HepG2 (cell line): ENCODE measurements at regions not wholly inside any gene's neighbourhood (a gene's known extent, or its start where the extent isn't known, plus 50 kb on each side); places are given as distances from the start of the nearest gene placed in this dataset.

Source experiments
- ATAC-seq: fragments of 200-7000 bp; cut with Tn5 transposase; 3 replicates; pipeline ENCODE4 v1.9.1; 2020; ENCODE audit warnings: mild to moderate bottlenecking, moderate library complexity
- BruUV-seq: library from RNA; stranded (reverse); fragments of 400-500 nt; replicated peaks from 2 replicates; lab custom pipeline; 2021; lab: Mats Ljungman, UMichigan
- CTCF ChIA-PET: fragments of 300-600 bp; formaldehyde crosslinking; extraction: SDS; loops from one replicate; lab custom pipeline; 2021; ENCODE audit warnings: low total read pairs, inconsistent platforms, low intra/inter-chr PET ratio; lab: Yijun Ruan, JAX
- POLR2A ChIA-PET: fragments of 350-600 bp; sonication (Branson Sonifier 250); formaldehyde crosslinking; loops from one replicate; lab custom pipeline; 2020; ENCODE audit warnings: antibody characterized with exemption, inconsistent platforms; lab: Yijun Ruan, JAX
- DNase-seq: peaks from one replicate; pipeline ENCODE4 v3.0.0-alpha.2; 2015; ENCODE audit warnings: low spot score
- FAIRE-seq: peaks from 3 replicates; lab custom pipeline; 2011; peaks lifted over from hg19 to GRCh38; lab: Jason Lieb, UNC
- H2AFZ ChIP-seq: one replicate; pipeline ENCODE4 v1.6.1; 2011; ENCODE audit warnings: low read length, inconsistent platforms
- H3K27ac ChIP-seq: fragments of 300-600 bp; 3 replicates; pipeline ENCODE4 v1.8.0; 2011; ENCODE audit warnings: mixed run types, mild to moderate bottlenecking, mixed read lengths, low read length, inconsistent platforms; ENCODE audit not compliant: insufficient read depth; ENCODE audit errors: extremely low read length
- H3K27me3 ChIP-seq, 2 experiments: fragments of 200-600 bp in 1 of 2; 2 replicates in 1 of 2; 3 replicates in 1 of 2; pipeline versions ENCODE4 v1.6.0 to v1.8.0; 2011; ENCODE audit warnings: low read length in 2 of 2, mild to moderate bottlenecking in 2 of 2, moderate library complexity in 2 of 2, inconsistent platforms in 1 of 2; ENCODE audit not compliant: insufficient read depth in 2 of 2, control insufficient read depth in 1 of 2
- H3K36me3 ChIP-seq, 2 experiments: fragments of 200-600 bp in 1 of 2; replicated peaks in 1 of 2; 2 replicates in 1 of 2; 3 replicates in 1 of 2; pipeline versions ENCODE4 v1.5.1 to v1.8.0; 2011; ENCODE audit warnings: low read length in 2 of 2, inconsistent platforms in 1 of 2; ENCODE audit not compliant: insufficient read depth in 2 of 2, control insufficient read depth in 1 of 2
- H3K4me1 ChIP-seq: 2 replicates; pipeline ENCODE4 v1.5.1; 2012; ENCODE audit warnings: low read length, inconsistent platforms; ENCODE audit not compliant: insufficient read depth
- H3K4me2 ChIP-seq: 2 replicates; pipeline ENCODE4 v1.6.0; 2011; ENCODE audit warnings: low read depth, low read length, inconsistent platforms
- H3K4me3 ChIP-seq, 3 experiments: fragments of 200-600 bp in 1 of 3; sonication (generic), shearing (Covaris generic) in 1 of 3; replicated peaks in 1 of 3; 2 replicates each; pipeline ENCODE4 v1.5.1; 2011 to 2016; ENCODE audit warnings: low read length in 3 of 3, inconsistent platforms in 2 of 3, low read depth in 2 of 3, mild to moderate bottlenecking in 2 of 3, control low read depth in 1 of 3, mixed read lengths in 1 of 3; ENCODE audit not compliant: insufficient read depth in 1 of 3
- H3K79me2 ChIP-seq: one replicate; pipeline ENCODE4 v1.6.1; 2011; ENCODE audit warnings: low read length, inconsistent platforms; ENCODE audit not compliant: insufficient read depth
- H3K9ac ChIP-seq: 2 replicates; pipeline ENCODE4 v1.6.0; 2011; ENCODE audit warnings: mild to moderate bottlenecking, low read depth, low read length, inconsistent platforms; ENCODE audit not compliant: insufficient read depth
- H3K9me3 ChIP-seq: 2 replicates; pipeline ENCODE4 v1.5.1; 2012; ENCODE audit warnings: mild to moderate bottlenecking, low read length
- H4K20me1 ChIP-seq: 2 replicates; pipeline ENCODE4 v1.6.0; 2011; ENCODE audit warnings: inconsistent platforms, mild to moderate bottlenecking, low read length, moderate library complexity; ENCODE audit not compliant: insufficient read depth
- ELF3 ChIP-seq: IDR thresholded peaks from 2 replicates; pipeline ENCODE4 v1.6.1; 2016; ENCODE audit warnings: missing genetic modification reagents, missing compliant biosample characterization
- GATA4 ChIP-seq: sonication (generic); IDR thresholded peaks from 2 replicates; pipeline ENCODE4 v1.6.1; 2016; ENCODE audit warnings: antibody characterized with exemption, low read depth, borderline replicate concordance
- HMG20A ChIP-seq: IDR thresholded peaks from 2 replicates; pipeline ENCODE4 v1.6.1; 2016; ENCODE audit warnings: borderline replicate concordance
- HMGA1 ChIP-seq: sonication (generic); formaldehyde crosslinking; conservative IDR thresholded peaks from 2 replicates; pipeline ENCODE4 v1.4.0; 2020; ENCODE audit warnings: missing genetic modification reagents
- NBN ChIP-seq: fragments of 450-650 bp; conservative IDR thresholded peaks from 2 replicates; pipeline ENCODE4 v1.6.1; 2017
- RARA ChIP-seq: IDR thresholded peaks from 2 replicates; pipeline ENCODE4 v1.6.1; 2016; ENCODE audit warnings: missing genetic modification reagents, missing compliant biosample characterization
- TBL1XR1 ChIP-seq: fragments of 150-350 bp; IDR thresholded peaks from 2 replicates; pipeline ENCODE4 v1.6.1; 2014; ENCODE audit warnings: borderline replicate concordance, low read length; ENCODE audit not compliant: partially characterized antibody
- YEATS2 ChIP-seq: sonication (generic); formaldehyde crosslinking; IDR thresholded peaks from 2 replicates; pipeline ENCODE4 v1.4.0; 2020; ENCODE audit warnings: missing genetic modification reagents, borderline replicate concordance
- ZBTB8A ChIP-seq: sonication (generic); formaldehyde crosslinking; IDR thresholded peaks from 2 replicates; pipeline ENCODE4 v1.4.0; 2020; ENCODE audit warnings: mild to moderate bottlenecking, low read depth, missing genetic modification reagents, borderline replicate concordance
- ZNF263 ChIP-seq: sonication (generic); formaldehyde crosslinking; IDR thresholded peaks from 2 replicates; pipeline ENCODE4 v1.4.0; 2020; ENCODE audit warnings: missing genetic modification reagents
- ZNF274 ChIP-seq: sonication (generic); formaldehyde crosslinking; IDR thresholded peaks from 2 replicates; pipeline ENCODE4 v1.5.1; 2020; ENCODE audit warnings: mild to moderate bottlenecking, missing genetic modification reagents
- ZNF44 ChIP-seq: sonication (generic); formaldehyde crosslinking; IDR thresholded peaks from 2 replicates; pipeline ENCODE4 v1.5.1; 2020; ENCODE audit warnings: mild to moderate bottlenecking, missing genetic modification reagents
- ZNF598 ChIP-seq: sonication (generic); formaldehyde crosslinking; IDR thresholded peaks from 2 replicates; pipeline ENCODE4 v1.5.1; 2020; ENCODE audit warnings: mild to moderate bottlenecking, missing genetic modification reagents, borderline replicate concordance
- ZNF747 ChIP-seq: sonication (generic); formaldehyde crosslinking; IDR thresholded peaks from 2 replicates; pipeline ENCODE4 v1.8.1; 2023; ENCODE audit warnings: missing genetic modification reagents, mild to moderate bottlenecking, borderline replicate concordance
- WGBS: methylation state at CpG from one replicate; pipeline ENCODE4 v1.1.6; 2017; ENCODE audit warnings: low lambda C conversion rate; 5-methylcytosine and 5-hydroxymethylcytosine counted together
- in situ Hi-C: cut with HindIII; loops from 2 replicates; pipeline ENCODE4 v1.10.0; 2017; ENCODE audit warnings: low pct_unique_long_range_greater_than_20kb; ENCODE audit not compliant: extremely low pct_ligation_motif_present
- intact Hi-C: fragments of 100-400 bp; cut with micrococcal nuclease; formaldehyde crosslinking; loops from one replicate; pipeline ENCODE4 v1.10.0; 2022; ENCODE audit not compliant: unreplicated experiment
- TF ChIP-seq, protein P1 (sequence below): sonication (generic); formaldehyde crosslinking; IDR thresholded peaks from 2 replicates; pipeline ENCODE4 v1.8.0; 2022; ENCODE audit warnings: missing genetic modification reagents, mild to moderate bottlenecking, moderate library complexity, borderline replicate concordance
- TF ChIP-seq, protein P2 (sequence below): sonication (generic); formaldehyde crosslinking; IDR thresholded peaks from 2 replicates; pipeline ENCODE4 v1.5.0; 2020; ENCODE audit warnings: mild to moderate bottlenecking, missing genetic modification reagents
- TF ChIP-seq, protein P3 (sequence below): sonication (generic); formaldehyde crosslinking; IDR thresholded peaks from 2 replicates; pipeline ENCODE4 v1.5.1; 2020; ENCODE audit warnings: missing genetic modification reagents, mild to moderate bottlenecking, borderline replicate concordance

DNA sequence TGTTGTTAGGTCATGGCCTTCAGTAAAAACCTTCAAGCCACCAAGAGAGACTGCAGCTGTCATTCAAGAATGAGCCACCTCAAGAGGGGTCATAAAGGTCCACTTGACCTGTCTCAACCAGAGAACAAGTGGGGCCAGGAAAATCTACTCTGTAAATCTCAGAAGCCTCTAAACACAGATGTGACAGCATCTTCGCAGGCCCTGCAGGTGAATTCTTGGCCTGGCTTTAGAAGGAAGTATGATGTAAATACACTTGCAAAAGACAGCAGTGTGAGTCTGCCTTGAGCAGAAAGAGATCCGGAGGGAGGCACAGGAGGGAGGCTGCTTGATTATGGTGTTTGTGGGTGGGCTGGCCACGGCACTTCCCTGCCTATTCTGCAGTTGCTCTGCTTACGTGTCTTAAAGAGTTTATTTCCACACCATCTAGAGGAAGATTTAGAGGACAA, 1082.9 kb downstream of the UQCRFS1 start:
- Histone ChIP-seq H3K9me3 (peaks cover 88% of the 10 kb centered on the region), H3K4me1 (no peaks in the 10 kb centered on the region), H3K9ac (no peak overlapping the region), H2AFZ (no peak overlapping the region), H3K36me3 (no peaks in the 10 kb centered on the region), H3K27me3 (no peaks in the 10 kb centered on the region), H3K4me2 (no peak overlapping the region), H3K4me3 (no peak overlapping the region), H3K27ac (no peak overlapping the region), H4K20me1 (no peaks in the 10 kb centered on the region), H3K79me2 (no peaks in the 10 kb centered on the region)
- CTCF ChIA-PET: no interaction called here
- DNase-seq: no peak
- BruUV-seq: no TSS peak
- POLR2A ChIA-PET: no interaction called here
- no peak for ATAC-seq
- intact Hi-C loops: no loop called here
- FAIRE-seq: no peak
- WGBS: 21% methylated on average over 4 of the region's 4 CpGs
- in situ Hi-C loops: no loop called here
- TF ChIP-seq TBL1XR1: no peak
- TF ChIP-seq GATA4: no peak
- no peak for TF ChIP-seq ZNF747 (CRISPR knock-in tag)
- no peak for TF ChIP-seq HMG20A
- TF ChIP-seq, protein P1, sequence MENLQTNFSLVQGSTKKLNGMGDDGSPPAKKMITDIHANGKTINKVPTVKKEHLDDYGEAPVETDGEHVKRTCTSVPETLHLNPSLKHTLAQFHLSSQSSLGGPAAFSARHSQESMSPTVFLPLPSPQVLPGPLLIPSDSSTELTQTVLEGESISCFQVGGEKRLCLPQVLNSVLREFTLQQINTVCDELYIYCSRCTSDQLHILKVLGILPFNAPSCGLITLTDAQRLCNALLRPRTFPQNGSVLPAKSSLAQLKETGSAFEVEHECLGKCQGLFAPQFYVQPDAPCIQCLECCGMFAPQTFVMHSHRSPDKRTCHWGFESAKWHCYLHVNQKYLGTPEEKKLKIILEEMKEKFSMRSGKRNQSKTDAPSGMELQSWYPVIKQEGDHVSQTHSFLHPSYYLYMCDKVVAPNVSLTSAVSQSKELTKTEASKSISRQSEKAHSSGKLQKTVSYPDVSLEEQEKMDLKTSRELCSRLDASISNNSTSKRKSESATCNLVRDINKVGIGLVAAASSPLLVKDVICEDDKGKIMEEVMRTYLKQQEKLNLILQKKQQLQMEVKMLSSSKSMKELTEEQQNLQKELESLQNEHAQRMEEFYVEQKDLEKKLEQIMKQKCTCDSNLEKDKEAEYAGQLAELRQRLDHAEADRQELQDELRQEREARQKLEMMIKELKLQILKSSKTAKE (CRISPR knock-in tag): no peak
- no peak for TF ChIP-seq ZNF598 (CRISPR knock-in tag)
- TF ChIP-seq, protein P2, sequence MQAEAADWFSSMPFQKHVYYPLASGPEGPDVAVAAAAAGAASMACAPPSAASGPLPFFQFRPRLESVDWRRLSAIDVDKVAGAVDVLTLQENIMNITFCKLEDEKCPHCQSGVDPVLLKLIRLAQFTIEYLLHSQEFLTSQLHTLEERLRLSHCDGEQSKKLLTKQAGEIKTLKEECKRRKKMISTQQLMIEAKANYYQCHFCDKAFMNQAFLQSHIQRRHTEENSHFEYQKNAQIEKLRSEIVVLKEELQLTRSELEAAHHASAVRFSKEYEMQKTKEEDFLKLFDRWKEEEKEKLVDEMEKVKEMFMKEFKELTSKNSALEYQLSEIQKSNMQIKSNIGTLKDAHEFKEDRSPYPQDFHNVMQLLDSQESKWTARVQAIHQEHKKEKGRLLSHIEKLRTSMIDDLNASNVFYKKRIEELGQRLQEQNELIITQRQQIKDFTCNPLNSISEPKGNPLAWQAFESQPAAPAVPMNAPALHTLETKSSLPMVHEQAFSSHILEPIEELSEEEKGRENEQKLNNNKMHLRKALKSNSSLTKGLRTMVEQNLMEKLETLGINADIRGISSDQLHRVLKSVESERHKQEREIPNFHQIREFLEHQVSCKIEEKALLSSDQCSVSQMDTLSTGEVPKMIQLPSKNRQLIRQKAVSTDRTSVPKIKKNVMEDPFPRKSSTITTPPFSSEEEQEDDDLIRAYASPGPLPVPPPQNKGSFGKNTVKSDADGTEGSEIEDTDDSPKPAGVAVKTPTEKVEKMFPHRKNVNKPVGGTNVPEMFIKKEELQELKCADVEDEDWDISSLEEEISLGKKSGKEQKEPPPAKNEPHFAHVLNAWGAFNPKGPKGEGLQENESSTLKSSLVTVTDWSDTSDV (CRISPR knock-in tag): no peak
- TF ChIP-seq ZNF263 (CRISPR knock-in tag): no peak
- TF ChIP-seq ZNF274 (CRISPR knock-in tag): no peak
- TF ChIP-seq NBN: no peak
- no peak for TF ChIP-seq RARA (CRISPR knock-in tag)
- no peak for TF ChIP-seq HMGA1
- no peak for TF ChIP-seq ELF3 (CRISPR knock-in tag)
- no peak for TF ChIP-seq ZBTB8A (CRISPR knock-in tag)
- TF ChIP-seq ZNF44: no peak
- TF ChIP-seq, protein P3, sequence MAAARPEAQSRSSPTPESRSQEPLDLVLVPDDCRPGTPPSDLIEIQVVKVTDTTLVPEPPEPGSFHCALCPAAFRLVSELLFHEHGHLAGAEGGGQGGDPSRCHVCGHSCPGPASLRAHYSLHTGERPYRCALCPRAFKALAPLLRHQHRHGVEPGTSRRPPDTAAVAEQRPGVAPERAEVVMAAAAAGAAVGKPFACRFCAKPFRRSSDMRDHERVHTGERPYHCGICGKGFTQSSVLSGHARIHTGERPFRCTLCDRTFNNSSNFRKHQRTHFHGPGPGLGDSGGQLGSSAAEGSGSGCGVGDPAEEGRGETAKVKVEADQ (CRISPR knock-in tag): no peak
- TF ChIP-seq YEATS2 (CRISPR knock-in tag): no peak
